ENCODE measurements at regions not wholly inside any gene's neighbourhood (a gene's known extent, or its start where the extent isn't known, plus 50 kb on each side); places are given as distances from the start of the nearest gene placed in this dataset.

DNA sequence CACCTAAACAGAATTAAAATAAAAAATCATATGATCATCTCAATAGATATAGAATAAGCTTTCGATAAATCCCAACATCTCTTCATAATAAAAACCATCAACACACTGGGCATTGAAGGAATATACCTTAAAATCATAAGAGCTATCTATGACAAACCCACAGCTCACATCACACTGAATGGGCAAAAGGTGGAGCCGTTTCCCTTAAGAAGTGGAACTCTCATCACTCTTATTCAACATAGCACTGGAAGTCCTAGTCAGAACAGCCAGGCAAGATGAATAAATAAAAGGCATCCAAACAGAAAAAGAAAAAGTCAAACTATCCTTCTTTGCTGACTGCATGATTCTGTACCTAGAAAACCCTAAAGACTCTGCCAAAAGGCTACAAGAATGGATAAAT lies 510.3 kb downstream of the ZNF804A start (continued):
- TF ChIP-seq, protein P1, sequence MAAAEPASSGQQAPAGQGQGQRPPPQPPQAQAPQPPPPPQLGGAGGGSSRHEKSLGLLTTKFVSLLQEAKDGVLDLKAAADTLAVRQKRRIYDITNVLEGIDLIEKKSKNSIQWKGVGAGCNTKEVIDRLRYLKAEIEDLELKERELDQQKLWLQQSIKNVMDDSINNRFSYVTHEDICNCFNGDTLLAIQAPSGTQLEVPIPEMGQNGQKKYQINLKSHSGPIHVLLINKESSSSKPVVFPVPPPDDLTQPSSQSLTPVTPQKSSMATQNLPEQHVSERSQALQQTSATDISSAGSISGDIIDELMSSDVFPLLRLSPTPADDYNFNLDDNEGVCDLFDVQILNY (CRISPR knock-in tag; IDR thresholded peaks at IDR 0.05) = no peak
- TF ChIP-seq, protein P2, sequence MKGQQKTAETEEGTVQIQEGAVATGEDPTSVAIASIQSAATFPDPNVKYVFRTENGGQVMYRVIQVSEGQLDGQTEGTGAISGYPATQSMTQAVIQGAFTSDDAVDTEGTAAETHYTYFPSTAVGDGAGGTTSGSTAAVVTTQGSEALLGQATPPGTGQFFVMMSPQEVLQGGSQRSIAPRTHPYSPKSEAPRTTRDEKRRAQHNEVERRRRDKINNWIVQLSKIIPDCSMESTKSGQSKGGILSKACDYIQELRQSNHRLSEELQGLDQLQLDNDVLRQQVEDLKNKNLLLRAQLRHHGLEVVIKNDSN (CRISPR knock-in tag; IDR thresholded peaks at IDR 0.05) = no peak
- TF ChIP-seq, protein P3, sequence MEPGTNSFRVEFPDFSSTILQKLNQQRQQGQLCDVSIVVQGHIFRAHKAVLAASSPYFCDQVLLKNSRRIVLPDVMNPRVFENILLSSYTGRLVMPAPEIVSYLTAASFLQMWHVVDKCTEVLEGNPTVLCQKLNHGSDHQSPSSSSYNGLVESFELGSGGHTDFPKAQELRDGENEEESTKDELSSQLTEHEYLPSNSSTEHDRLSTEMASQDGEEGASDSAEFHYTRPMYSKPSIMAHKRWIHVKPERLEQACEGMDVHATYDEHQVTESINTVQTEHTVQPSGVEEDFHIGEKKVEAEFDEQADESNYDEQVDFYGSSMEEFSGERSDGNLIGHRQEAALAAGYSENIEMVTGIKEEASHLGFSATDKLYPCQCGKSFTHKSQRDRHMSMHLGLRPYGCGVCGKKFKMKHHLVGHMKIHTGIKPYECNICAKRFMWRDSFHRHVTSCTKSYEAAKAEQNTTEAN (CRISPR knock-in tag; IDR thresholded peaks at IDR 0.05) = no peak
- no peak for TF ChIP-seq TCF7 (CRISPR knock-in tag; IDR thresholded peaks at IDR 0.05; ENCODE audit: low read depth)

DNA sequence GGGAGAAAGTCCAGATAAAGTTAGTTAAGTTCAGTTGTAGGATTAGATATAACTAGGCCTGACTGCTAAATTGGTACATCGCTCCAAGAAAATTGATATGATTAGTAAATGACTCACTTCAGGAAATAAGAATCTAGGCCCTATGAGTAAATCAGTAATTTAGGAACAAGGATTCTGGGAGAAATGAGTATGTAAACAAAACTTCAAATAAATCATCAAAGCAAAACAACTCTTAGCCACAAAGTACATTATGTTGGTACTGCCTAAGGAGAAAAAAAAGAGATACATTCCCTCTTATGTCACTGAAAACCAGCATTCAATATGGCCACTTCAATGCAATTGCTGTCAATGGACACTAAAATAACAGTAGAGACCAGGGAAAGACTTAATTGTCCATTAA lies 529.1 kb downstream of the ZNF804A start:
- H3K4me1 Mint-ChIP-seq = peaks cover 6% of the 10 kb centered on the region; the same call in 1 of the 2 replicates
- no peak overlapping the region for H3K27ac Mint-ChIP-seq
- DNase-seq (ENCODE audit: low spot score) = no peak
- ATAC-seq = no peak
- peaks cover 16% of the 10 kb centered on the region for H3K9me3 Mint-ChIP-seq
- no peak overlapping the region for H3K4me3 Mint-ChIP-seq
- CTCF ChIA-PET = interaction anchor here (0.6 kb wide), 1 partner anchor 336 kb away, joined by 5 read pairs; no protein-coding TSS in a partner anchor
- TF ChIP-seq, protein P4, sequence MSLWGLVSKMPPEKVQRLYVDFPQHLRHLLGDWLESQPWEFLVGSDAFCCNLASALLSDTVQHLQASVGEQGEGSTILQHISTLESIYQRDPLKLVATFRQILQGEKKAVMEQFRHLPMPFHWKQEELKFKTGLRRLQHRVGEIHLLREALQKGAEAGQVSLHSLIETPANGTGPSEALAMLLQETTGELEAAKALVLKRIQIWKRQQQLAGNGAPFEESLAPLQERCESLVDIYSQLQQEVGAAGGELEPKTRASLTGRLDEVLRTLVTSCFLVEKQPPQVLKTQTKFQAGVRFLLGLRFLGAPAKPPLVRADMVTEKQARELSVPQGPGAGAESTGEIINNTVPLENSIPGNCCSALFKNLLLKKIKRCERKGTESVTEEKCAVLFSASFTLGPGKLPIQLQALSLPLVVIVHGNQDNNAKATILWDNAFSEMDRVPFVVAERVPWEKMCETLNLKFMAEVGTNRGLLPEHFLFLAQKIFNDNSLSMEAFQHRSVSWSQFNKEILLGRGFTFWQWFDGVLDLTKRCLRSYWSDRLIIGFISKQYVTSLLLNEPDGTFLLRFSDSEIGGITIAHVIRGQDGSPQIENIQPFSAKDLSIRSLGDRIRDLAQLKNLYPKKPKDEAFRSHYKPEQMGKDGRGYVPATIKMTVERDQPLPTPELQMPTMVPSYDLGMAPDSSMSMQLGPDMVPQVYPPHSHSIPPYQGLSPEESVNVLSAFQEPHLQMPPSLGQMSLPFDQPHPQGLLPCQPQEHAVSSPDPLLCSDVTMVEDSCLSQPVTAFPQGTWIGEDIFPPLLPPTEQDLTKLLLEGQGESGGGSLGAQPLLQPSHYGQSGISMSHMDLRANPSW (CRISPR knock-in tag; conservative IDR thresholded peaks at IDR 0.05; ENCODE audit: low read depth) = no peak
- TF ChIP-seq, protein P5, sequence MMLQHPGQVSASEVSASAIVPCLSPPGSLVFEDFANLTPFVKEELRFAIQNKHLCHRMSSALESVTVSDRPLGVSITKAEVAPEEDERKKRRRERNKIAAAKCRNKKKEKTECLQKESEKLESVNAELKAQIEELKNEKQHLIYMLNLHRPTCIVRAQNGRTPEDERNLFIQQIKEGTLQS (CRISPR knock-in tag; conservative IDR thresholded peaks at IDR 0.05) = no peak
- TF ChIP-seq SMAD3 (CRISPR knock-in tag; IDR thresholded peaks at IDR 0.05; ENCODE audit: borderline replicate concordance) = no peak
- no peak for TF ChIP-seq ZNF423 (CRISPR knock-in tag; IDR thresholded peaks at IDR 0.05)
- TF ChIP-seq EMX1 (CRISPR knock-in tag; IDR thresholded peaks at IDR 0.05) = no peak
- no peak for TF ChIP-seq NFE2L1 (CRISPR knock-in tag; IDR thresholded peaks at IDR 0.05)
- TF ChIP-seq TEAD1 (CRISPR knock-in tag; IDR thresholded peaks at IDR 0.05) = no peak
- TF ChIP-seq FOXK1 (CRISPR knock-in tag; IDR thresholded peaks at IDR 0.05) = no peak
- no peak for TF ChIP-seq ZNF138 (CRISPR knock-in tag; conservative IDR thresholded peaks at IDR 0.05)
- no peak for TF ChIP-seq MYBL2 (CRISPR knock-in tag; IDR thresholded peaks at IDR 0.05)
- no peak for TF ChIP-seq ZBTB21 (CRISPR knock-in tag; IDR thresholded peaks at IDR 0.05; ENCODE audit: borderline replicate concordance)
- no peak for TF ChIP-seq CREB1 (CRISPR knock-in tag; IDR thresholded peaks at IDR 0.05)
- TF ChIP-seq ZNF232 (CRISPR knock-in tag; IDR thresholded peaks at IDR 0.05) = no peak
- TF ChIP-seq, protein P6, sequence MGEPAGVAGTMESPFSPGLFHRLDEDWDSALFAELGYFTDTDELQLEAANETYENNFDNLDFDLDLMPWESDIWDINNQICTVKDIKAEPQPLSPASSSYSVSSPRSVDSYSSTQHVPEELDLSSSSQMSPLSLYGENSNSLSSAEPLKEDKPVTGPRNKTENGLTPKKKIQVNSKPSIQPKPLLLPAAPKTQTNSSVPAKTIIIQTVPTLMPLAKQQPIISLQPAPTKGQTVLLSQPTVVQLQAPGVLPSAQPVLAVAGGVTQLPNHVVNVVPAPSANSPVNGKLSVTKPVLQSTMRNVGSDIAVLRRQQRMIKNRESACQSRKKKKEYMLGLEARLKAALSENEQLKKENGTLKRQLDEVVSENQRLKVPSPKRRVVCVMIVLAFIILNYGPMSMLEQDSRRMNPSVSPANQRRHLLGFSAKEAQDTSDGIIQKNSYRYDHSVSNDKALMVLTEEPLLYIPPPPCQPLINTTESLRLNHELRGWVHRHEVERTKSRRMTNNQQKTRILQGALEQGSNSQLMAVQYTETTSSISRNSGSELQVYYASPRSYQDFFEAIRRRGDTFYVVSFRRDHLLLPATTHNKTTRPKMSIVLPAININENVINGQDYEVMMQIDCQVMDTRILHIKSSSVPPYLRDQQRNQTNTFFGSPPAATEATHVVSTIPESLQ (CRISPR knock-in tag; IDR thresholded peaks at IDR 0.05) = no peak
- POLR2A ChIA-PET = no interaction called here
- H3K27me3 Mint-ChIP-seq (ENCODE audit: low read depth) = no peaks in the 10 kb centered on the region
- no peaks in the 10 kb centered on the region for H3K36me3 Mint-ChIP-seq
